ENCODE measurements at regions not wholly inside any gene's neighbourhood (a gene's known extent, or its start where the extent isn't known, plus 50 kb on each side); places are given as distances from the start of the nearest gene placed in this dataset.

- Histone ChIP-seq H3K27me3 (ENCODE audit: insufficient read depth, low read depth) (no peaks in the 10 kb centered on the region), H4K20me1 (ENCODE audit: insufficient read depth) (no peaks in the 10 kb centered on the region), H3K4me3 (IDR thresholded peaks at IDR 0.05; ENCODE audit: insufficient read depth, low read depth, low read length) (no peak overlapping the region), H3K4me2 (no peak overlapping the region), H3K36me3 (ENCODE audit: insufficient read depth) (no peaks in the 10 kb centered on the region), H3K79me2 (ENCODE audit: insufficient read depth, low read depth) (no peaks in the 10 kb centered on the region), H3K9ac (no peak overlapping the region), H2AFZ (ENCODE audit: low read depth) (no peak overlapping the region), H3K4me1 (ENCODE audit: low read depth, poor library complexity, severe bottlenecking) (no peaks in the 10 kb centered on the region), H3K27ac (no peak overlapping the region)
- TF ChIP-seq CTCF (conservative IDR thresholded peaks at IDR 0.05; ENCODE audit: low read depth, low read length) = no peak
Observed at GRCh38 chr17:65370669-65371131, 190.7 kb downstream of the AXIN2 start.

DNA sequence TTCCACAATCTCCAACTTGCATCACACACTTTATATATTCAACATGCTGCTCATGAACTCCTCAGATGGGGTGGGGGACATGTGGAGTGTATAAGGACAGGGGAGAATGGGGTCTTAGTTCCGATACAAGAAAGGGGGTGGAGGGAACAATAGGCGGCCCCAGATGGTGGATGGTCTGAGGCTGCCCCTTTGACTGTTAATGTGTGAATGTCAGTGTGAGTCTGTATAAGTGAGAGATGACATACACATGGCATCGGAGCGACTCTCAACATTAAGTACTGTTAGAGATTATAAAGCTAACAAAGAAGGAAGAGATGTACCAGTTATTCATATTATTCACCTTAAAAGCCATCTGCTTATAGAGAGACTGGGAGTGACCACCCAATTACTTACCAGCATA lies 193.1 kb downstream of the AXIN2 start:
- Histone ChIP-seq H4K20me1 (ENCODE audit: insufficient read depth) (no peaks in the 10 kb centered on the region), H3K4me2 (no peak overlapping the region), H3K36me3 (ENCODE audit: insufficient read depth) (no peaks in the 10 kb centered on the region), H3K4me3 (IDR thresholded peaks at IDR 0.05; ENCODE audit: insufficient read depth, low read depth, low read length) (no peak overlapping the region), H2AFZ (ENCODE audit: low read depth) (no peak overlapping the region), H3K79me2 (ENCODE audit: insufficient read depth, low read depth) (no peaks in the 10 kb centered on the region), H3K27me3 (ENCODE audit: insufficient read depth, low read depth) (no peaks in the 10 kb centered on the region), H3K27ac (no peak overlapping the region), H3K4me1 (ENCODE audit: low read depth, poor library complexity, severe bottlenecking) (no peaks in the 10 kb centered on the region), H3K9ac (no peak overlapping the region)
- TF ChIP-seq CTCF (conservative IDR thresholded peaks at IDR 0.05; ENCODE audit: low read depth, low read length) = no peak

- H3K9ac ChIP-seq = no peak overlapping the region
- no peaks in the 10 kb centered on the region for H3K36me3 ChIP-seq (ENCODE audit: insufficient read depth)
- no peak overlapping the region for H2AFZ ChIP-seq (ENCODE audit: low read depth)
- no peaks in the 10 kb centered on the region for H3K79me2 ChIP-seq (ENCODE audit: insufficient read depth, low read depth)
- no peak for TF ChIP-seq CTCF (conservative IDR thresholded peaks at IDR 0.05; ENCODE audit: low read depth, low read length)
- no peak overlapping the region for H3K4me2 ChIP-seq
- H3K4me1 ChIP-seq (ENCODE audit: low read depth, poor library complexity, severe bottlenecking) = no peaks in the 10 kb centered on the region
- H3K27me3 ChIP-seq (ENCODE audit: insufficient read depth, low read depth) = no peaks in the 10 kb centered on the region
- H4K20me1 ChIP-seq (ENCODE audit: insufficient read depth) = no peaks in the 10 kb centered on the region
- H3K27ac ChIP-seq = no peak overlapping the region
- H3K4me3 ChIP-seq (IDR thresholded peaks at IDR 0.05; ENCODE audit: insufficient read depth, low read depth, low read length) = no peak overlapping the region
Observed at GRCh38 chr17:65366102-65366844, 195.2 kb downstream of the AXIN2 start.

DNA sequence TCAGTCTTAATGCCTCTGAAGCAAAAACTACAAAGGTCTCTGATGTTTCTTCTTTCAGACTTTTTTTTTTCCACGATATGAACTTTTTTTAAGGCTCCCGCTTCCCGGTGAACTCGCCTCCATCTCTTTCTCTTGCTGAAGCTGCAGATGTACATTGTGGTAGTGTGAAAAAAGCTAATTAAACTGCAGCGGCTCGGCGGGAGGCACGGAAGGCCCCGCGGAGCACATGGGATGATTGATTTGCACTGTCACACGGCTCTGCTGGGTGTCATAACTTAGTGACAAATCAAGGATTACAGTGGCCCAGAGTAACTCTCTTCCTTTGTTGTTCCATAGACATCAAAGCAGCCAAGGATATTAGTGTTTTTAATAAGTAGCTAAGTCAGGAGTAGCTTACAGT lies 196.3 kb downstream of the AXIN2 start:
- Histone ChIP-seq H3K4me3 (IDR thresholded peaks at IDR 0.05; ENCODE audit: insufficient read depth, low read depth, low read length) (no peak overlapping the region), H3K9ac (no peak overlapping the region), H3K79me2 (ENCODE audit: insufficient read depth, low read depth) (no peaks in the 10 kb centered on the region), H4K20me1 (ENCODE audit: insufficient read depth) (no peaks in the 10 kb centered on the region), H3K4me1 (ENCODE audit: low read depth, poor library complexity, severe bottlenecking) (no peaks in the 10 kb centered on the region), H3K27me3 (ENCODE audit: insufficient read depth, low read depth) (no peaks in the 10 kb centered on the region), H3K36me3 (ENCODE audit: insufficient read depth) (no peaks in the 10 kb centered on the region), H3K27ac (no peak overlapping the region), H2AFZ (ENCODE audit: low read depth) (no peak overlapping the region), H3K4me2 (no peak overlapping the region)
- no peak for TF ChIP-seq CTCF (conservative IDR thresholded peaks at IDR 0.05; ENCODE audit: low read depth, low read length)

Measured in KMS-11 (cell line).